H9 (cell line): ENCODE measurements at regions not wholly inside any gene's neighbourhood (a gene's known extent, or its start where the extent isn't known, plus 50 kb on each side); places are given as distances from the start of the nearest gene placed in this dataset.

Experiments used
- DNase-seq: peaks from one replicate; pipeline ENCODE4 v3.0.0-alpha.2; 2017
- H2AFZ ChIP-seq: one replicate; pipeline ENCODE4 v1.6.1; 2013; ENCODE audit warnings: mild to moderate bottlenecking, low read length, control low read depth, moderate library complexity
- H2AK5ac ChIP-seq: 2 replicates; pipeline ENCODE4 v1.6.1; 2013; ENCODE audit warnings: low read length, control low read depth, mixed read lengths; ENCODE audit not compliant: insufficient read length
- H2BK120ac ChIP-seq: one replicate; pipeline ENCODE4 v1.6.1; 2013; ENCODE audit warnings: low read depth, mild to moderate bottlenecking, low read length, control low read depth, inconsistent platforms; ENCODE audit not compliant: poor library complexity, severe bottlenecking
- H2BK12ac ChIP-seq: 2 replicates; pipeline ENCODE4 v1.6.1; 2013; ENCODE audit warnings: low read length, control low read depth, mixed read lengths, low read depth; ENCODE audit not compliant: insufficient read length
- H2BK15ac ChIP-seq: 2 replicates; pipeline ENCODE4 v1.6.1; 2013; ENCODE audit warnings: low read depth, low read length, control low read depth
- H2BK20ac ChIP-seq: one replicate; pipeline ENCODE4 v1.6.1; 2013; ENCODE audit warnings: low read depth, mild to moderate bottlenecking, low read length, control low read depth, inconsistent platforms; ENCODE audit not compliant: poor library complexity, severe bottlenecking
- H2BK5ac ChIP-seq: 2 replicates; pipeline ENCODE4 v1.6.1; 2013; ENCODE audit warnings: low read length, control low read depth, mixed read lengths; ENCODE audit not compliant: insufficient read length
- H3K14ac ChIP-seq: 2 replicates; pipeline ENCODE4 v1.6.1; 2013; ENCODE audit warnings: low read length, control low read depth; ENCODE audit not compliant: insufficient read depth
- H3K18ac ChIP-seq: 2 replicates; pipeline ENCODE4 v1.6.1; 2013; ENCODE audit warnings: low read depth, mild to moderate bottlenecking, mixed read lengths, low read length, control low read depth; ENCODE audit not compliant: insufficient read length
- H3K23ac ChIP-seq: 2 replicates; pipeline ENCODE4 v1.6.1; 2013; ENCODE audit warnings: low read length, control low read depth, mixed read lengths, low read depth; ENCODE audit not compliant: insufficient read length
- H3K23me2 ChIP-seq: 2 replicates; pipeline ENCODE4 v1.6.1; 2013; ENCODE audit warnings: low read depth, mild to moderate bottlenecking, mixed read lengths, low read length, control low read depth; ENCODE audit not compliant: insufficient read length, poor library complexity, severe bottlenecking
- H3K27ac ChIP-seq: 2 replicates; pipeline ENCODE4 v1.5.1; 2013; ENCODE audit warnings: low read length, control low read depth, mixed read lengths, low read depth; ENCODE audit not compliant: insufficient read length
- H3K27me3 ChIP-seq: 2 replicates; pipeline ENCODE4 v1.6.1; 2013; ENCODE audit warnings: low read length, control low read depth, inconsistent platforms; ENCODE audit not compliant: insufficient read depth
- H3K4ac ChIP-seq: 2 replicates; pipeline ENCODE4 v1.6.1; 2013; ENCODE audit warnings: low read depth, mild to moderate bottlenecking, control low read depth, inconsistent platforms, low read length, moderate library complexity
- H3K4me1 ChIP-seq: 2 replicates; pipeline ENCODE4 v1.6.1; 2013; ENCODE audit warnings: low read length, control low read depth, inconsistent platforms; ENCODE audit not compliant: insufficient read depth
- H3K4me2 ChIP-seq: 2 replicates; pipeline ENCODE4 v1.6.1; 2013; ENCODE audit warnings: low read length, control low read depth, mixed read lengths; ENCODE audit not compliant: insufficient read length, insufficient read depth
- H3K56ac ChIP-seq: 2 replicates; pipeline ENCODE4 v1.6.1; 2013; ENCODE audit warnings: low read depth, mild to moderate bottlenecking, mixed read lengths, low read length, control low read depth; ENCODE audit not compliant: insufficient read length
- H3K79me1 ChIP-seq: 2 replicates; pipeline ENCODE4 v1.6.1; 2013; ENCODE audit warnings: low read depth, mild to moderate bottlenecking, moderate library complexity, low read length, control low read depth, inconsistent platforms; ENCODE audit not compliant: insufficient read depth, poor library complexity, severe bottlenecking
- H3K79me2 ChIP-seq: 2 replicates; pipeline ENCODE4 v1.6.1; 2013; ENCODE audit warnings: low read length, control low read depth, inconsistent platforms; ENCODE audit not compliant: insufficient read depth
- H3K9ac ChIP-seq: 2 replicates; pipeline ENCODE4 v1.6.1; 2013; ENCODE audit warnings: low read length, control low read depth, mixed read lengths; ENCODE audit not compliant: insufficient read length; ENCODE audit errors: extremely low read depth
- H3K9me3 ChIP-seq: one replicate; pipeline ENCODE4 v1.6.1; 2013; ENCODE audit warnings: low read depth, low read length, inconsistent platforms; ENCODE audit not compliant: control insufficient read depth
- H3T11ph ChIP-seq: one replicate; pipeline ENCODE4 v1.6.1; 2013; ENCODE audit warnings: mild to moderate bottlenecking, low read length, control low read depth, inconsistent platforms
- H4K20me1 ChIP-seq: one replicate; pipeline ENCODE4 v1.6.1; 2013; ENCODE audit not compliant: control insufficient read depth, insufficient read length, insufficient read depth
- H4K5ac ChIP-seq: 2 replicates; pipeline ENCODE4 v1.6.1; 2013; ENCODE audit warnings: low read depth, mild to moderate bottlenecking, mixed read lengths, low read length, control low read depth; ENCODE audit not compliant: insufficient read length
- H4K8ac ChIP-seq: replicated peaks from 2 replicates; pipeline ENCODE4 v1.6.1; 2013; ENCODE audit warnings: low read length, control low read depth, mixed read lengths, low read depth; ENCODE audit not compliant: insufficient read length
- H4K91ac ChIP-seq: 2 replicates; pipeline ENCODE4 v1.6.1; 2013; ENCODE audit warnings: low read depth, mild to moderate bottlenecking, moderate library complexity, mixed read lengths, low read length, control low read depth; ENCODE audit not compliant: insufficient read length
- H3K27ac Mint-ChIP-seq, 3 experiments: 2 replicates in 2 of 3; 3 replicates in 1 of 3; pipeline ENCODE4 v1.8.0; 2020 to 2021; ENCODE audit warnings: mixed read lengths in 3 of 3, mild to moderate bottlenecking in 1 of 3, moderate library complexity in 1 of 3
- H3K27me3 Mint-ChIP-seq: 2 replicates; pipeline ENCODE4 v1.8.0; 2021; ENCODE audit warnings: low read depth, mild to moderate bottlenecking, moderate library complexity, mixed read lengths
- H3K36me3 Mint-ChIP-seq, 3 experiments: 2 replicates in 2 of 3; 3 replicates in 1 of 3; pipeline ENCODE4 v1.8.0; 2020 to 2021; ENCODE audit warnings: low read depth in 3 of 3, mixed read lengths in 3 of 3; ENCODE audit not compliant: insufficient read depth in 1 of 3
- H3K4me1 Mint-ChIP-seq, 2 experiments: 2 replicates each; pipeline ENCODE4 v1.8.0; 2020; ENCODE audit warnings: mixed read lengths in 2 of 2
- H3K4me3 Mint-ChIP-seq, 2 experiments: 2 replicates in 1 of 2; 3 replicates in 1 of 2; pipeline ENCODE4 v1.8.0; 2020 to 2021; ENCODE audit warnings: mild to moderate bottlenecking in 2 of 2, mixed read lengths in 2 of 2, moderate library complexity in 1 of 2
- H3K9me3 Mint-ChIP-seq, 2 experiments: 2 replicates in 1 of 2; 3 replicates in 1 of 2; pipeline ENCODE4 v1.8.0; 2020; ENCODE audit warnings: mild to moderate bottlenecking in 2 of 2, mixed read lengths in 2 of 2, moderate library complexity in 1 of 2
- CTCF ChIP-seq: fragments of 200-600 bp; sonication (generic); conservative IDR thresholded peaks from 3 replicates; pipeline ENCODE4 v1.8.0; 2021; ENCODE audit warnings: antibody characterized with exemption, mild to moderate bottlenecking
- WGBS: extraction: QIAGEN DNeasy Blood & Tissue Kit; methylation state at CpG from one replicate; pipeline ENCODE4 v1.1.7; 2013; ENCODE audit warnings: missing lambda C conversion rate, low lambda C conversion rate, mixed read lengths; ENCODE audit not compliant: insufficient read length; ENCODE audit errors: extremely low coverage; 5-methylcytosine and 5-hydroxymethylcytosine counted together

- no peak overlapping the region for H2BK5ac ChIP-seq
- no peaks in the 10 kb centered on the region for H3K9me3 ChIP-seq
- H3K4me2 ChIP-seq: no peak overlapping the region
- peaks cover 51 to 60% of the 10 kb centered on the region in 2 experiments for H3K9me3 Mint-ChIP-seq
- no peak overlapping the region for H3K4ac ChIP-seq
- no CpG with 5 or more reads among the region's 12 CpGs for WGBS
- no peak overlapping the region for H2BK120ac ChIP-seq
- no peaks in the 10 kb centered on the region; the same call in 1 of the 2 replicates for H3K27me3 ChIP-seq
- no peak overlapping the region for H3K4me3 Mint-ChIP-seq
- no peak overlapping the region for H2AFZ ChIP-seq
- H3K27ac Mint-ChIP-seq: no peak overlapping the region
- H3K23ac ChIP-seq: no peak overlapping the region
- peaks cover 28% of the 10 kb centered on the region for H3K27me3 Mint-ChIP-seq
- H3K36me3 Mint-ChIP-seq: peaks cover 0 to 4% (median 4%) of the 10 kb centered on the region in 3 experiments; a peak in 3 of 7 replicates
- H2BK15ac ChIP-seq: no peak overlapping the region
- H4K5ac ChIP-seq: no peak overlapping the region
- no peak overlapping the region for H2BK20ac ChIP-seq
- H3K27ac ChIP-seq: no peak overlapping the region
- no peak overlapping the region for H3K9ac ChIP-seq
- H3K4me1 ChIP-seq: no peaks in the 10 kb centered on the region
- no peak overlapping the region for H4K8ac ChIP-seq
- no peaks in the 10 kb centered on the region for H3K23me2 ChIP-seq
- peak; percentile 42 for DNase-seq
- H2AK5ac ChIP-seq: no peak overlapping the region
- TF ChIP-seq CTCF: no peak
- H2BK12ac ChIP-seq: no peak overlapping the region
- no peak overlapping the region for H3K18ac ChIP-seq
- H3K4me1 Mint-ChIP-seq: peaks cover 0 to 14% of the 10 kb centered on the region in 2 experiments; a peak in 2 of 4 replicates
- no peaks in the 10 kb centered on the region for H3K79me1 ChIP-seq
- H3K14ac ChIP-seq: no peak overlapping the region
- no peaks in the 10 kb centered on the region for H4K20me1 ChIP-seq
- H4K91ac ChIP-seq: no peak overlapping the region
- H3T11ph ChIP-seq: no peak overlapping the region
- no peak overlapping the region for H3K56ac ChIP-seq
- no peaks in the 10 kb centered on the region for H3K79me2 ChIP-seq
Observed at GRCh38 chrX:69088171-69088938, 76.9 kb downstream of the PJA1 start.
